Lower leg skin (tissue), 3 donors: ENCODE measurements at regions not wholly inside any gene's neighbourhood (a gene's known extent, or its start where the extent isn't known, plus 50 kb on each side); places are given as distances from the start of the nearest gene placed in this dataset.

Source experiments
- CTCF ChIP-seq, 3 donors: fragments of 450-650 bp; IDR thresholded peaks; one replicate each; pipeline ENCODE4 v1.5.1; 2016; ENCODE audit warnings: antibody characterized with exemption in 3 of 3, mild to moderate bottlenecking in 3 of 3, moderate library complexity in 2 of 3
- POLR2A ChIP-seq, 2 donors: fragments of 450-650 bp; IDR thresholded peaks; one replicate each; pipeline ENCODE4 v1.6.1; 2016 to 2017; ENCODE audit warnings: antibody characterized with exemption in 2 of 2, mild to moderate bottlenecking in 1 of 2, moderate library complexity in 1 of 2

- no peak for TF ChIP-seq CTCF (IDR thresholded peaks at IDR 0.05)
- no peak for TF ChIP-seq POLR2A (IDR thresholded peaks at IDR 0.05)
Observed at GRCh38 chr7:54833001-54833467, 74.0 kb upstream of the SEC61G start.
